NCI-H82 treated with DMSO at 0.1 percent for 48 hours (cell line): ENCODE measurements at regions not wholly inside any gene's neighbourhood (a gene's known extent, or its start where the extent isn't known, plus 50 kb on each side); places are given as distances from the start of the nearest gene placed in this dataset.
A peak's percentile ranks its signal among the peaks of the same experiment; 100 is the strongest.
"Not testable (repeated sequence)": the region's sequence is repeated elsewhere in the genome, so short reads cannot be mapped to it uniquely, and the experiment has no call there.

Experiments
- DNase-seq: peaks from one replicate; lab custom pipeline; 2025; ENCODE audit not compliant: unreplicated experiment; lab: John Stamatoyannopoulos, UW

DNA sequence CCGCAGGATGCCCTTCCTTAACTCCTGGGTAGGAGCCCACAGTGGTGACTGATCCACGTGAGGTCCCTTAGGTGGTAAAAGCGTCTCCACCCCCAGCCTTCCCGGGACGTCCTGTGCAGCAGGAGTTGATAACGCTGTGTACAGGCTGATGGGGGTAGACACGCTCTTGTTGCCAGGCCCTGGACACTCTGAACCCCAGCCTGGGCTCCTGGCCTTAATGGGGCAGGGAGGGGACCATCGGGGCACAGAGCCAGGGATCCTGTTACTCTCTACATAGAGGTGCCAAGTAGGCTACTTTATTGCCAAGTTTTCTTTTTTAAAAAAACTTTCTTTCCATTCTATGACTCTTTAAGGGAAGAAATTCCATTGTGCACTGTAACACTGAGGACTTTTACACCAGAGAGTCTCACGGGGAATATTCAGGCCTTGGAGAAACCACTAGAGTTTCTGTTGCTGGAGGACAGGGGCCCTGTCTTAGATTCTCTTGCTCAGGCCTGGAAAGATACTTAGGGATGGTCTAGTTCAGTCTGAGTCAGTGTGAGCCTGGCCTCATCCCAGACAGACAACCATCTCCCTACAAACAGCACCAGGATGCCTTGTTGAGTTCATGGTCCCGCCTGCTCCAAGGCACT lies 104.3 kb upstream of the RNU6-1 start:
- DNase-seq, result no peak

DNA sequence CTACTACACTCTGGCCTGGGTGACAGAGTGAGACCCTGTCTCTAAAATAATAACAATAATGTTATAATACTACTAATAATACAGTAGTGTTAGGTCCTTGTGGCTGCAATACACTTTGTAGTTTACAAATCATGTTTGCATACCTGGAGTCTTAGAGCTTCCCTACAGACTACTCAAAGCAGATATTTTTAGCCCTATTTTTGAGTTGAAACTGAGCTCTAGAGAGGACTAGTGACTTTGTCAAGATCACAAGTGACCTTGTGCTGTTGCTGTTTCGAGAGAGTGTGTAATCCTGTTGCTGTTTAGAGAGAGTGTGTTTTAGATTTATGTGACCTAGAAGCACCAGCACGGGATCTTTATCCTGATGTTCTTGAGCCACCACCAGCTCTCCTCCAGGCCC lies 105.3 kb upstream of the RNU6-1 start:
- no peak for DNase-seq

DNA sequence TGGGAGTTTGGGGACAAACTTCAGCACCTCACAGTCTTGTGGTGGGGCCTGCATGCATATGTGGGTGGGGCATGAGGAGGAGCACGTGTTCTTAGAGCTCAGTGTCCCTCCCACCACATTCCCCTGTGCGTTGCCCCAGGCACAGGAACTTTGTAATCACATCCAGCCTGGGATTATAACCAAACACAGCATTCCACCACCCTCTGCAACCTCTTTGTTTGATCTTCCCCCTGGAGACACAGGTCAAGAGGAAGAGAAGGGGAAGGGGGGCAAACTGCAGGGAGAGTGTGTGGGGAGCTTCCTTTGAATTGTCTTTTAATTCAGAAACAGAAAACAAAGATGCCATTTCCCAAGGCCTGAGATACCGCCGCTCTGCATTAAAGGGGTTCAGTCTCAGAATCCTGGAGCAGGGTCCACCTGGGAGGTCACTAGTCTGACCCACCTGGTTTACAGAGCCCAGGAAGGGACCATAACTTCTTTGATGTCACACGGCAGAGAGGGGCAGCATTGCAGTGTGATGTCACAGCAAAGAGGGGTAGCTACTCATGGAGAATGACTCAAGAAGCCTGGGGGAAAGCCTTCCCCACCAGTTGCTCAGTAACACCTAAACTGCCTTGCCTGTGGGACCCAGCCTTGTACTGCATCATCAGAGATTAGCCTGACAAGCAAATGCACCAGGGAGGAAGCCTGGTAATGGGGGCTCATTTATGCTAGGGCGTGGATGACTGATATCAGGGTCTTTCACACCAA lies 106.3 kb upstream of the RNU6-1 start:
- no peak for DNase-seq

DNA sequence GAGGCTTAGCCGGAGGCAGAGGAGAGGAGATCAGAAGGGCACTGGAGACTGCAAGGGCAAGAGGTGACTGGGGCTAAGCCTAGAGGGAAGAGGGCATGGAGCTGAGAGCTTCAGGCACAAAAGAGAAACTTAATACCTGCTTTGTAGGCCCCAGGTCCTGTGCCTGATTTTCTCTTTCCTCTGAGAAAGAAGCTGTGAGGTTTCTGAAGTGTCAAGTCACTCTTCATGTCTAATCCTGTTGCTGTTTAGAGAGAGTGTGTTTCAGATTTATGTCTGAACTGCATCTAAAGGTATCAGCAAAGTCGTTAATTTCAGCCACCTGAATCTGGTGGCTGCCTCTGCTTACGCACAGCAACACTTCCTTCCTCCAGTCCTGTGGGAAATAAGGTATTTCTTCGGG lies 106.9 kb upstream of the RNU6-1 start:
- peak; percentile 21 for DNase-seq

DNA sequence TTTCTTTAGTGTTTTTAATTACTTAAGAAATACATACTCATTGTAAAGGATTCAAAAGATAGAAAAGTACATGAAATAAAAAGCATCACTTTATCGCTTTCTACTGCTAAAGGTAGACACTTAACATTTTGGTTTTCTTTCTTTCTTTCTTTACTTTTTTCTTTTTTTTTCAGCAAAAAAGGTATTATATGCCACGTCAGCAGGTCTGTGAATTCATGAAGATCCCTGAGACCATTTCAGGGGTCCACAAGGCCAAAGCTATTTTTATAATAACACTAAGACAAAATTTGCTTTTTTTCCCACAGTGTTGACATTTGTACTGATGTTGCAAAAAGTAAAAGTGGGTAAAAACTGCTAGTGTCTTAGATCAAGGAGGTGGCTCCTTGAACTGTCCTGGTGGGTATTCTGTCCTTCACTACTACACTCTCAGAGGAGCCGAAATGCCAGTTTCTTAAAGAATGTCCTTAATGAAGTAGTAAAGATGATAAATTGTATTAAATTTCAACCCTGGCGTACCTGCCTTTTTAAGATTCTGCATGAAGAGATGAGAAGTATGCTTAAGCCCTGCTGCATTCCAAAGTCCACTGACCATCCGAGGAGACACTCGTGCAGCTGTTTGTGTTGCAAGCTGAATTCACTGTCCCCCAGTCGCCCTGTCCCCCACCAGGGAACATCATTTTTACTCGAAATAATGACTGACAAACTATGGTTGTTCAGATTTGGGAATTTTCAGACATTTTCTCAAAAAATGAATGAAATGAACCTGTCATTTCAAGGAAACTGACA lies 106.7 kb upstream of the PIAS1 start:
- DNase-seq, result no peak

DNA sequence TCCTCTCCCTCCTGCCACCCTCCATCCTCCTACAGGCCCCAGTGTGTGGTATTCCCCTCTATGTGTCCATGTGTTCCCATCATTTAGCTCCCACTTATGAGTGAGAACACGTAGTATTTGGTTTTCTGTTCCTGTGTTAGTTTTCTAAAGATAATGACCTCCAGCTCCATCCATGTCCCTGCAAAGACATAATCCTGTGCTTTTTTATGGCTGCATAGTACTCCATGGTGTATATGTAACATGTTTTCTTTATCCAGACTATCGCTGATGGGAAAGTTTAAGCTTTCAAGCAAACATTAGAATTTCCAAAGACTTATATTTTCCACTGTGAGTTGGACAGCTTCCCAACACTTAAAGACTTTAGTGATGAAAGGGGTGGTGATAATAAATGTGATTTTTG lies 105.9 kb upstream of the PIAS1 start:
- no peak for DNase-seq

DNA sequence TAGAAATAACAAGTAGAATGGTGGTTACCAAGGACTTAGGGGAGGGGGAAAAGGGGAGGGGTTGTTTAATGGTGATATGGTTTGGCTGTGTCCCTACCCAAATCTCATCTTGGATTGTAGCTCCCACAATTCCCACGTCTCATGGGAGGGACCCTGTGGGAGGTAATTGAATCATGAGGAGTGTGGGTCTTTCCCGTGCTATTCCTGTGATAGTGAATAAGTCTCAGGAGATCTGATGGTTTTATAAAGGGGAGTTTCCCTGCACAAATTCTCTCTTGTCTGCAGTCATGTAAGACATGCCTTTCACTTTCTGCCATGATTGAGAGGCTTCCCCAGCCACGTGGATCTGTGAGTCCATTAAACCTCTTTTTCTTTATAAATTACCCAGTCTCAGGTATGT lies 102.9 kb upstream of the PIAS1 start:
- not testable (repeated sequence) for DNase-seq

DNA sequence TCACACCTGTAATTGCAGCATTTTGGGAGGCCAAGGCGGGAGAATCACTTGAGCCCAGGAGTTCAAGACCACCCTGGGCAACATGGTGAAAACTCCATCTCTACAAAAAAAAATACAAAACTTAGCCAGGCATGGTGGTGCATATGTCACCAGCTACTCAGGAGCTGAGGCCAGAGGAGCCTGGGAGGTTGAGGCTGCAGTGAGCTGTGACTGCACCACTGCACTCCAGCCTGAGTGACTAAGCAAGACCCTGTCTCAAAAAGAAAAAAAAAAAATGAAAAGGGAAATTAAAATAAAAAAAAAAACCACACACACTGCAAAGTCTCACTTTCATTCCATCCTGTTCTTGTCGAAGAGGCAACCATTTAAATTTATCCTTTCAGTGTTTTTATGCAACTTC lies 100.8 kb upstream of the PIAS1 start:
- DNase-seq, result no peak

DNA sequence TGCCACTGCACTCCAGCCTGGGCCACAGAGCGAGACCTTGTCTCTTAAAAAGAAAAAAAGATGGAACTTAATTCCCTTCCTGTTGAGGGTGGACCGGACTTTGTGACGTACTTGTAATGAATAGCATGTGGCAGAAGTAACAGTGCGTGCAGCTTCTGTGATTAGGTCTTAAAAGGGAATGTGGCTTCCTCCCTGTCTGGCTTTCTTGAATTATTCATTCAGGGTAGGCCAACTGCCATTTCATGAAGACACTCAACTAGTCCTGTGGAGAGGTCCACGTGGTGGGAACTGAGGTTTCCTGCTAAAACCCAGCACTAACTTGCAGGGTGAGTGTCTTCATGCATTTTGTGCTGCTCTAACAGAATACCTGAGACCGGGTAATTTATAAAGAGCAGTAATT lies 98.9 kb upstream of the PIAS1 start:
- DNase-seq, result no peak

DNA sequence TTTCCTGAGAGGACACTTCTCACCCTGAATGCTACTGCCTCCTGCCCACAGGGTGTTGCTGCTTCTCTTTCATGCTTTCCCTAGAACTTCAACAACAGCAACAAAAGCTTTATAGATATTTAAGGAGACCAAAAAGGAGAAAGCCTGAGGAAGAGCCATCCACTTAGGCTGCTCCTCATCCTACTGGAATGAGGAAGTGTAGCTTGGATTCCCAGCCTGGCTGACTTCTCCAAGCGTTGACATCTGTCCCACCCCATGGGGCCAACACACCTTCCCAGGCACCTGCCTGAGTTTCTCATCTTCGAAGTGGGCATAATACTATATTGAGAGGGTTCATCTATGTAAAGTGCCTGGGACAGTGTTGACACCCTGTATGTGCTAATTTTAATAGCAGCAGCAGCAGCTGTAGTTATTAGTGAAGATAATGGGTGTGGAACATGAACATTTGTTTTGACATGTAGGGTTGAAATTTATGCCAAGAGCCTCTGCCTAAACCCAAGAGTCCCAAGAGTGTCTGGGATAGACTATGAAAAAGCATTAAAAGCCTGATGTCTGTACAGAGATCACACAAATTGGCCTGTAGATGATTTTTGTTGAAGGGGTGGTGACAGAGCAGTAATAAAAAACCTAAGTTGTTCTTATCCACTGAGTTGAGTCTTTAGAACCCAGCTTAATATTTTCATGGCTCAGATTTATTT lies 96.5 kb upstream of the PIAS1 start:
- no peak for DNase-seq

DNA sequence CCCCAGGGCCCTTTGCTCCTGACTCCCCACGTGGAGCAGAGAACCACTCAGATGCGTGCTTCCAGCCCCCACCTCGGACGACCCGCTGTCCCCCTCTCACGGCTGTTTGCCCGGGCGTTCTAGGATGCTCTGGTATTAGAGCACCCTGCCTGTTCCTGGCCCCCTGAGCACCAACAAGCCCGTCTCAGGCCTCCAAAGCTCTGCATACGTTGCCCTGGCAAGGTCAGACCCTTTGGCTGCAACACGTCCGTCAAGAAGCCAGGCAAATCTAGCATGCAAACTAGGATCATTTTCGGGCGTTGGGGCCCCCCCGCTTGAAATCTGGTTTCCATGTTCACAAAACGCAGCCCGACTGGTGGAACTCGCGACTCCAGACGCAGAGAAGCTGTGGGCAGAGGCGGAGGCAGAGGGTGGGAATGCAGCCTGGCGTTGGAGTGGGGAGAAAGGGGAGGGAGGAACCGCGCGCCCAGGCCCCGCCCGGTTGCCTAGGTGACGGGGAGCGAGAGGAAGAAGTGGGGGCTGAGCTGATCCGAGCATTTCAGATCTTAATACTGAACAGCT lies 86.2 kb upstream of the PIAS1 start:
- peak; percentile 94 for DNase-seq

DNA sequence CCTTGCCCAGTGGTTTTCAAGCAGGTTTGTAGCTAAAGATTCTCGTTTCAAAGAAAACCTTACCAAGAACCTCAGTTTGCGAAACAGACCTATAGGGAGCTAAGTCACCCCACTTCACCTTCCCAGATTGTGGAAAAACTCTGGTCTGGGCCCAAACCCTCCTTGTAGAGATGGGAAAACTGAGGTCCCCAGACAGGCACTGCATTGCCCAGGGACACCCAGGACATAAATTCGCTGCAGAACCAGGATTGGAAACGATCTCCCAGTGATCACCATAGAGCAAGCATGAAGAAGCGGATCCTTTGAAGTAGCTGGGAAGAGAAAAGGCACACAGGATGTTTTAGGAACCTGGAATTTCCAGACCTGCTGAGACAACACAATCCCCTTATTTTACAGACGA lies 85.6 kb upstream of the PIAS1 start:
- DNase-seq, result peak; percentile 93

DNA sequence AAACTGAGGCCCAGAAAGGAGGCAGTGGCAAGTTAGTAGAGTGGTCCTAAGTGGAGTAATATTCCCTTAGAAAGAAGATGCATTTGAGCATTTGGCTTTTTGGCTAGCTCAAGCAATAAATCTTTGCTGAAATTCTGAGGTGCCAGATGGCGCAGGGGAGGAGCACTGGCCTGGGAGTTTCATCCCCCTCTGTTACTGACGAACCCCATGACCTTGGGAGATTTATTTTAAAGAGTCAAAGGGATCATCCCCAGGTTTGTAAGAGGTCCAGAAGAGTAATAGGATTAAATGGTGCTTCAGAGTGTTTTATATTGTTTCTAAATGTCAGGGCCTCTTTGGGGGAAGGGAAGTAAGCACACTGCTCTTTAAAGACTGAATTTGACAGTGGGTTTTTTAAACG lies 85.1 kb upstream of the PIAS1 start:
- DNase-seq, result peak; percentile 100

DNA sequence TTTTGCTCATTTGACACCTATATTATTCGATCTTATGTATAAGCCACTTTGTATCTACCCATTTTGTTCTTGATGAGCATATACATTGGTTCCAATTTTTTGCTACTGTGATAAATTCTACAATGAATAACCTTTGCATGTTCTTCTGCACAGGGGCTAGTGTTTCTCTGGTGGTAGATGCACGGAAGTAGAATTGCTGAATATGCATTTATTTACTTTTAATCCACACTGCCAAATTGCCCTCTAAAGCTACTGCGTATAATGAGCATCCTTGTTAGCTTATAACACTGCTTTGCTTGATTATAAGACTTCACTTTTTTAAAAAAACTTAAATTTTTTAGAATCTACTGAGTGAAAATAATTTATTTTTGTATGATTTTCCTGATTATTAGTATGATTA lies 84.2 kb upstream of the PIAS1 start:
- no peak for DNase-seq

DNA sequence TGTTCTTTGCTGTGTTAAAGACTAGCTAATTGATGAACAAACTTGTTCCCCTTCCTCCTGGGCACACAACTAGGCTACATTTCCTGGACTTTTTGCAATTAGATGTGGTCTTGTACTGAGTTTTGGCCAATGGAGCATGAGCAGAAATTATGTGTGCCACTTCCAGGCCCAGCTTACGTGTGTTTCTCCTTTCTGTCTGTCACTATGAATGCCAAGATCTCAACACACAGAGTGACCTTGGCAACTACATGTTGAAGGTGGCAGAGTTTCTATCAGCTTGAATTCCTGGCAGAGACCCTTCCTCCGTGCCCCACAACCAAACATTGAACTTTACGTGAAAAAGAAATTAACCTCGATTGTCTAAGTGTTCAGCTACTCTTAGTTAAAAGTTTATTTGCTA lies 81.7 kb upstream of the PIAS1 start:
- no peak for DNase-seq

DNA sequence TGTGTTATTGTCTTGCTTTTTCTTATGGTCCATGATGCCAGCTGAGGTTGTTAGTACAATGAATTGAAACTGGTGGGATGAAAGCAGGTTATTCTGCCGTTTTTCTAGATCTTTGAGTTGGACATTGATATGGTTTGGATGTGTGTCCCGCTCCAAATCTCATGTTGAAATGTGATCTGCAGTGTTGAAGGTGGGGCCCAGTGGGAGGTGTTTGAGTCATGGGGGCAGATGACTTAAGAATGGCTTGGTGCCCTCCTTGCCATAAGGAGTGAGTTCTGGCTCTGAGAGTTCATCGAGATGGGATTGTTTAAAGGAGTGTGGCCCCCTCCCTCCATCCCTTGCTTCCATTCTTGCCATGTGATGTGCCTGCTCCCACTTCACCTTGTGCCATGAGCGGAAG lies 80.3 kb upstream of the PIAS1 start:
- DNase-seq, result no peak

DNA sequence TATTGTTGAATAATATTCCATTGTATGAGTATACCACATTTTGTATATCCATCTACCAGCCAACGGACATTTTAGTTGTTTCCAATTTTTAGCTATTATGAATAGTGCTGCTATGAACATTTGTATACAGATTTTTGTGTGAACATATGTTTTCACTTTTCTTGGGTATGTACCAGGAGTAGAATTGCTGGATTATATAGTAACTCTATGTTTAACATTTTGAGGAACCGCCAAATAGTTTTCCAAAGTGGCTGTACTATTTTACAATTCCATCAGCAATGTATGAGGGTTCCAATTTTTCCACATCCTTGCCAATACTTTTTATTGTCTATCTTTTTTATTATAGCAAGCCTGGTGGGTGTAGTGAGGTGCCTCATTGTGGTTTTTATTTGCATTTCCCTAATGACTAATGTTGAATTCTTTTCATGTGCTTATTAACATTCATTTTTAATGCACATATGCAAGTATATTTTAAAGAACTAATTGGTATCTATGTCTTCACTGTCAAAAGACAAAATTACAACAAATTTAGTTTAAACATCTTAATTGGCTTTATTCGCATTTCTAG lies 77.5 kb upstream of the PIAS1 start:
- no peak for DNase-seq

DNA sequence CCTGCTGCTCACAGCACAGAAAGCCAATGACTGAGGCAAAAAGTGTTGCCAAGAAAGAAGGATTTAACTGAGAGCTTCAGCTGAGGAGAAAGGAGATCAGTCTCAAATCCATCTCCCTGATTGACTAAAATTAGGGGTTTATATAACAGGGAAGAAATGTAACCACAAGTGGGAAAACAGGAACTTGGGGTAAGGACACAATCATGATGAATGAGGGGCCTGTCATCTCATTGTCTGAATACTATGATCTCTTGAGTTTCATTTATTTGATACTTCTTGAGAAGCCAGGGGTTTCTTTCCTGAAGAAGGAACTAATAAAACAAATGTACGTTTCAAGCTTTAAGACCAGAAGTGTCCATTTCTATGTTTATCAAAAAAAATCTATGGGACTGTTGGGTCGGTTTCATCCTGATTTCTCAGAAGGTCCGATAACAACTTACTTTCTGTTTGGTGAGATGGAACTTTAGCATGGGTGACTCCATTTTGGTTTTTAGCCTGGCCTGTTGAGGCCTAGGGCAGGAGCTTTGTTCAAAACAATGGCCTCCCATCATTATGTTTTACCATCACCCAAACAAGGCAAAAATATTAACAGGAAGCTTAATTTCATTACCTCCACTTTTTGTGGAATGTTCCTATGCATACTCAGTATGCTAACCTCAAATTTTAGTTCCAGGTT lies 76.6 kb upstream of the PIAS1 start:
- no peak for DNase-seq

DNA sequence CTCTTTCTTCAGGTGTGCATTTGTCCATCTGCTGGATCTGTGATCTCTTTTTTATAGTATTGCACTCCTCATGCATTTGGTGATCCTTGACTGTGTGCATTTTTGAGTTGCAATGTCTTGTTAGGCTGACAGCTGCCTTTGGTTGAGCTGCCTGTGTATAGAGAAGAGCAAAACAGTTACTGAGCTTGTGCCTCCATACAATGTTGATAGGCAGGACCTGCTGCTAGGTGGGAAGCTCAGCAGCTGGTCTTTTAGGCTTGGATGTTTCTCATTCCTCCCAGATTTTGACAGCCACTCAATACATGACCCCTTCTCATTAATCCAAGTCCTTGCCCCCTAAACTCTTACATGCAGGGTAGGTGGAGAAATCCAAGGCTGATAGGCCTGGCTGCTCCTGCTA lies 74.8 kb upstream of the PIAS1 start:
- DNase-seq, result no peak

DNA sequence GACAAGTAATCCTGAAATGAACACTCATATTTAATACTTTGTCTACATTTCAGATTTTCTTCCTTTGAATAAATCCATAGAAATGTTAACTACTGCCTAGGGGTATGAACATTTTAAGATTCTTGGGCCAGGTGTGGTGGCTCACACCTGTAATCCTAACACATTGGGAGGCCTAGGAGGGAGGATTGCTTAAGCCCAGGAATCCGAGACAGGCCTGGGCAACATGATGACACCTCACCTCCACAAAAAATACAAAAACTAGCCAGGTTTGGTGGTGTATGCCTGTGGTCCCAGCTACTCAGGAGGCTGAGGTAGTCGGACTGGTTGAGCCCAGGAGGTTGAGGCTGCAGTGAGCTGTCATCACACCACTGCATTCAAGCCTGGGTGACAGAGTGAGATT lies 73.9 kb upstream of the PIAS1 start:
- DNase-seq, result no peak
